NCI-H510A treated with DMSO at 0.1 percent for 48 hours (cell line): ENCODE measurements at regions not wholly inside any gene's neighbourhood (a gene's known extent, or its start where the extent isn't known, plus 50 kb on each side); places are given as distances from the start of the nearest gene placed in this dataset.

ENCODE experiments used
- DNase-seq: peaks from one replicate; lab custom pipeline; 2025; lab: John Stamatoyannopoulos, UW

DNA sequence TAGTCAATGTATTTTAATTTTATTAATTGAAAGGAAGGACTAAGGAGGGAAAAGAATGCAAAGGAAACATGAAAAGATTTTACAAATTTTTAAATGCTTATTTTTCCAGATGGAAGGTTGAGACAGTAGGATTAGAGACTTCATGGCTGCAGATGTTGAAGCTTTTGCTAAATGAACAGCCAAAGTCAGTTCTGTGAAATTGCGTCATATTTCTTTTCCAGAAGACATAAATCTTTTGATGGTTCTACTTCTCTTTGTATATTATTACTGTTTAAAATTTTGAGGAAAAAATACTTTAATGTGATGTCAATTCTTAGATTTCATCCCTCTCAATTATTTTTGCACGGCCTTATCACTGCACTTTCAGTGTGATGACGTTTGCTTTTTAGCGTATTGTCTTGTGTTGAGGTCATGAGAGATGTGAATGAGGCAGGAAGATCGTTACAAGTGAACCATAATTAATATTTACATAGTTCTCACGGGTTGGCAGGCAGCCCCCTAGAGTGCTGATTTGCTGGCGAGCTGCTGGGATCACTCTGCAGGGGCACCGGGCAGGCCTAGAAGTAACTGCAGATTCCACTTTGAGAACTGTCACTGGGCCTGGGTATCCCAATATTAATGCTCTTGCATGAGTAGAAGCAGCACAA lies 158.1 kb downstream of the TBXT start:
- no peak for DNase-seq

GRCh38 chr6:166008441-166009369 lies 158.9 kb downstream of the TBXT start:
- DNase-seq = peak; percentile 18

GRCh38 chr6:166007349-166008263 lies 160.0 kb downstream of the TBXT start:
- DNase-seq = peak; percentile 15

DNA sequence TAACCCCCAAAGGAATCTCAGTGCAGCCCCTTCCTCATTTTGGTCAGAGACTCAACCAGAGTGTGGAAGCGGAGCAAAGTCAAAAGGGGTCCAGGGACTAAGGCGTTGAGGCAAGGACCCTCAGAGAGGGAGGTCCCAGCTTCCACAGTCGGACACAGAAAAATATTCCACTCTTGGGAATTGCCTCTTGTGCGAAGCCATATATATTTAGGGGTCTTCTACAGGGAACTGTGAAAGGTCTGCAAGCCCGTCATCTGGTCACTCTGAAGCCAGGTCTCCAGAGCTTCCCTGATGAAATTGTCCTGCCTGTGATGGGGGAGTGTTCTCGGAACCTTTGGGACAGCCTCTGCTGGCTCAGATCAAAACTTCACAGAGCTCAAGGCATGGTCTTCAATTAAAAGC lies 160.8 kb downstream of the TBXT start:
- DNase-seq = no peak

- DNase-seq = peak; percentile 24
These were observed 161.4 kb downstream of the TBXT start for GRCh38 chr6:166005944-166006899.

DNA sequence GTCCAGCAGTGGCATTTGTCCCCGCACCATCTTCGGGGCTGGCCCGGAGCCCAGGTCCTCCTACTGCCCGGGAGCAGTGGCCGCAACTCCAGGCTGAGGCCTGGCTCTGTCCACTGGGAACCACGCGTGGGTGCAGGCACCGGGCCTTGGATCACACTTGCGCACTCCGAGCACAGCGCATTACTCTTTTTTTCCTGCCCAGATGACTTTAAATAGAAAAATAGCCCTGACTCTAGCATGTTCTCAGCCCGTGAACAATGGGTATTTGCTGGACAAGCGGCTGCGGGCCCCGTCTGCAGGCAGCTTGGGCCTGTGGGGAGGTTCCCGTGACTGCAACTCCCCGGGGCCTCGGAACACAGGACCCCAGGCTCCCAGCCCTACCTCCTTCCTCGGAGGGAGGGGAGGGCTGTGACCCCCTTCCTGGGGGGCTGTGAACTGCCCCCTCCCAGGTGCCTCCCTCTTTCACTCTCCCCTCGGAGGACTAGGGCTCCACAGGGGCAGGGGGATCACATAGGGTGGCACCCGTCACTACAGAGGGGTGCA lies 162.2 kb downstream of the TBXT start:
- no peak for DNase-seq

DNA sequence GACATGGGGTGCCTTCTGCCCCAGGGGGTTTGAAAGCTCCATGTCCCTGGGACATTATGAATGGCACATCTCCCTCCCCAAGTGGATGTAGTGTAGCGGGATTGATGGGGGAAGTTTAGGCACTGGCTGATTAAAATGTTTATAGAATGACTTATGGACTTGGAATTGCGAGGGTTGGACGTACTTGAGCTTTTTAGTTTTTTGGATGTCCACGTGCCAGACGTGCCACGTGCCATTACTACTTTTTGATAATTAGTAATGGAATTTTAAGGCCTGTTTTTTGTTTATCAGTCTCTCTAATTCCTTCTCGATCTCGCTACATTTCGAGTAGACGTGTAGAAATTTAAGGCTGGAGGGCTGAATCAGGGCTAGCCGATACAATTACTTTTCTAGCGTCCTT lies 162.8 kb downstream of the TBXT start:
- no peak for DNase-seq

DNA sequence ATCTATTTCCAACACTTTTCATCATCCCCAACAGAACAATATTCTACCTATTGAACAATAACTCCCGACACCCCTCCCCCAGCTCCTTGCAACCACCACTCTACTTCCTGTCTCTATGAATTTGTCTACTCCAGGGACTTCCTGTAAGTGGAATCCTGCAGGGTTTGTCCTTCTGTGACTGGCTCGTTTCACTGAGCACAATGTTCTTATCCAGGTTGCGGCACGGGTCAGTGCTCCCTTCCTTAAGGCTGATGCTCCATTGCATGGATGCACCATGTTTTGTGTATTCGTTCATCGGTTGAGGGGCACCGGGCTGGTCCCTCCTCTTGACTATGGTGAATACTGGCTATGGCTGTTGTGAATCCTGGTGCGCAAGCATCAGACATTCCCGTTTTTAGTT lies 163.2 kb downstream of the TBXT start:
- DNase-seq = no peak

GRCh38 chr6:166003569-166003968 lies 164.1 kb downstream of the TBXT start:
- no peak for DNase-seq

DNA sequence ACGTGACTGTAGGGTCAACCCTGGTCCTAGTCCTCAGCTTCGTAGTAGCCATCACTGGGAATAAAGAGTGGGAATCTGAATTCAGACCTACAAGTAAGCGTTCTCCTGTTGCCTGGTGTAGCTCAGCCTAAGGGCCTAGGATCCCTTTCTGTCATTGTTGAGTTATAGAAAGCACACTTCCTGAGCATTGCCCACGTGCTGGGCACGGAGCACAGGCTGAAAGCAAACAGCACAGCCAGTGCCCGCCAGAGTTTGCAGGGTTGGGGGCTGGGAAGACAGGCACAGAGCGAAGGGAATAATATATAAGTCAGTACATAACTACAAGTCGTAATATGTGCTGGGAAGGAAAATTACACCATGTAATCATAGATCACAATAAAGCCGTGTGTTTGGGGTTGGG lies 166.3 kb downstream of the TBXT start:
- no peak for DNase-seq

DNA sequence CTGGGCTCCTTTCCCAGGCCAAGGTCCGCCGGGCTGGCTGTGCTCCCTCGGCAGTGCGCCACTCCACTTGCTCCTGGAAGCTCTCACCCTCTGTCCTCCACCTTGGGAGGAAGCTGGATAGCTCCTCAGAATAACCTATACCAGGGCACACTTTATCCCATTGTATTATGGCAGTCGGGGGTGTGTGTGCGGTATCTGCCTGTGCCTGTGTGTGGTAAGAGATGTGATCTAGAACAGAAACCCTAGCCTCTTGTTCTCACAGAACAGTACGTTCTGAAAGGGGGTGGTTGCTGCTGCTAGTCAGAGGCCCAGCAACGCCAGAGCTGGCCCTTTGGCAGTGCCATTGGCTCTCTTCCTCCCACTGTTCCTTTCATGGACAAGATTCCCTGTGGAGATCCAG lies 168.4 kb downstream of the TBXT start:
- no peak for DNase-seq

DNA sequence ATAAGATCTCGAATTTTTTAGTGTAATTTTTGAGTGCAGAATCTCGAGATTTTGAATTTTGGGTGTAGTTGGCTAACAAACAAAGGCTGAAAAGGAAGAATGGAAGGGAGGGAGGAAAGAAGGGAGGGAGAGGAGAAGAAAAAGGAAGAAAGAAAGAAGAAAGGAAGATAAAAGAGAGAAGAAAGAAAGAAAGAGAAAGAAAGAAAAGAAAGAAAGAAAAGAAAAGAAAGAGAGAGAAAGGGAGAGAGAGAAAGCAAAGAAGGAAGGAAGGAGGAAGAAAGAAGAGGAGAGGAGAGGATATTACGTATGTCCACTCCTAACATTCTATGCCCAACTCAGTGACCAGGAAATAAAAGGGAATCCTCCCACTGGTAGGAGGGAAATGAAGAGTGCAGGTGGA lies 169.6 kb downstream of the TBXT start:
- no peak for DNase-seq

DNA sequence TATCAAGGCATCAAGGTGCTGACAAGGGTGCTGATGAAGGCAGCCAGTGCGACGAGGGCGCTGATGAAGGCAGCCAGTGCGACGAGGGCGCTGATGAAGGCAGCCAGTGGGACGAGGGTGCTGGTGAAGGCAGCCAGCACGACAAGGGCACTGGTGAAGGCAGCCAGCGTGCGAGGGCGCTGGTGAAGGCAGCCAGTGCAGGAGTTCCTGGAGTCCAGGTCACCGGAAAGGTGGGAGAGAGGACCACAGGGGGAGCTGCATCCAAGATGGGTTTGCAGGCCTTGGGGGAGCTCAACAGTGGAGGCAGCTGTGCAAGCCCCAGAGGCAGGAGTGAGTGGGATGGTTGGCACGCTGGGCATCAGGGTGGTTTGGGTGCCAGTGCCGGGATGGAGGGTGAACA lies 176.3 kb downstream of the TBXT start:
- no peak for DNase-seq

DNA sequence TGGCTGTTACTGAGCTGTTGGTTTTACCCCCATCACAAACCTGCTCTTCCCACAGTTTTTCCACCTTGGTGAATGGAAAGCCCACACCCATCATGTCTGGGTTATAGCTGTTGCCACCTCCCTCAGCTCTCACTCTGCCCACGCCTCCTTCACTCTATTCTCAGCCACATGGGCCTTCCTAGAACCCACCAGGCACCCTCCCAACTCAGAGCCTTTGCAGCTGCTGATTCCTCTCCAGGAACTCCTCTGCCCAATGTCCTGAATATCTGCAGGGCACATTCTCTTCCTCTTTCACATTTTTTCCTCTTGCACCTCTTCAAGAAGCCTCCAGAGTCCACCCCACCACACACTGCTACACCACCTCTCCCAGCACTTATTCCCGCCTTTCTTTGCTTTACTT lies 177.4 kb downstream of the TBXT start:
- DNase-seq = no peak

GRCh38 chr6:165988757-165989456 lies 178.7 kb downstream of the TBXT start:
- DNase-seq = no peak

DNA sequence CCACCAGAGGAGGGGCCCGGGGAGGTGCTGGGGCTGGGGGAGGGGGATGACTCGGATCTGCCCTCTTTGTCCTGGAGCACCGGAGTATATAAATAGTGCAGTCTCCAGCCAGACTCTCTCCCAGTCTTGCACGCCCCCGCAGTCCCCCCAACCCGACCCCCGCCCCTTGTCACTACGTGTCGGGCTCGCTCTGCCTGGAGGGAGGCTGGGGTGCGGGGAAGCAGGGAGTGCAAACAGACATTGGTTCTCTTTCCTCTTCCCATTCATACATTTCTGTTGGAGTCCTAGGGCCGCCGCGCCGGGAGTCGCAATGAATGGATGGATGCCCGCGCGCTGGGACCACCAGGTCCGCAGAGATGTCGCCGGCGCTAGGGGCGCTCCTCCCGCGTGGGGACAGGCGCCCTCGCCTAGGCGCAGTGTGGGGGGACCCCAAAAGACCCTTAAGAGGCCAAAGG lies 179.3 kb downstream of the TBXT start:
- no peak for DNase-seq

GRCh38 chr6:165987483-165988301 lies 180.0 kb downstream of the TBXT start:
- DNase-seq = peak; percentile 21

DNA sequence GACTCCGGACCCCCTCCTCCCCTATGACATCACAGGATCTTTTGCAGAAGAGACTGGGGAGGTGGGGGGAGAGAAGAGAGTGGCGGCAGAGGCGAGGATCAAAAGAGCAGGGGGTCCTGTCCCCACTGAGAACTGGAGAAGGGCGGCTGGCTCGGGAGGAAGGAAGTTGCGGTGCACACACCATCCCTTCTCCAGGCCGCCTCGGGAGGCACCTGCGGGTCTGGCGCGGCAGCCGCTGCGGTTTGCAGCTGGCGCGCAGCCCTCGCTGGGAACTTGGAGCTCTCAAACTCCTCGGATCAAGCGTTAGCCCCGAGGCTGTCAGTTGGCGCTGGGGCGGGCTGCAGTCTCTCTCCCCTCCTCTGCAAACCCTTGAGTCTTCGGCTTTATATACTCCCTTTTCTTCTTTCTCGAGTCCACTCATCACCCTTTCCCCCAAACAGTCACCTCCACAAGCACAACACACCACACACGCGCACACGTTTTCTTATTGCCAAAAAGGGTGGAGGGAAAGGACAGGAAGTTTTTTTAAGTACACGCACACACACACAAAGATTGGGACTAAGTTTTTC lies 180.7 kb downstream of the TBXT start:
- no peak for DNase-seq

- no peak for DNase-seq
These were observed 181.2 kb downstream of the TBXT start for GRCh38 chr6:165986311-165986913.
